ENCODE measurements at regions not wholly inside any gene's neighbourhood (a gene's known extent, or its start where the extent isn't known, plus 50 kb on each side); places are given as distances from the start of the nearest gene placed in this dataset.

GRCh38 chr10:27599546-27599945 is 95.4 kb downstream of the RAB18 start:
- H3K4me3 ChIP-seq, result no peak overlapping the region
- TF ChIP-seq, protein P1, sequence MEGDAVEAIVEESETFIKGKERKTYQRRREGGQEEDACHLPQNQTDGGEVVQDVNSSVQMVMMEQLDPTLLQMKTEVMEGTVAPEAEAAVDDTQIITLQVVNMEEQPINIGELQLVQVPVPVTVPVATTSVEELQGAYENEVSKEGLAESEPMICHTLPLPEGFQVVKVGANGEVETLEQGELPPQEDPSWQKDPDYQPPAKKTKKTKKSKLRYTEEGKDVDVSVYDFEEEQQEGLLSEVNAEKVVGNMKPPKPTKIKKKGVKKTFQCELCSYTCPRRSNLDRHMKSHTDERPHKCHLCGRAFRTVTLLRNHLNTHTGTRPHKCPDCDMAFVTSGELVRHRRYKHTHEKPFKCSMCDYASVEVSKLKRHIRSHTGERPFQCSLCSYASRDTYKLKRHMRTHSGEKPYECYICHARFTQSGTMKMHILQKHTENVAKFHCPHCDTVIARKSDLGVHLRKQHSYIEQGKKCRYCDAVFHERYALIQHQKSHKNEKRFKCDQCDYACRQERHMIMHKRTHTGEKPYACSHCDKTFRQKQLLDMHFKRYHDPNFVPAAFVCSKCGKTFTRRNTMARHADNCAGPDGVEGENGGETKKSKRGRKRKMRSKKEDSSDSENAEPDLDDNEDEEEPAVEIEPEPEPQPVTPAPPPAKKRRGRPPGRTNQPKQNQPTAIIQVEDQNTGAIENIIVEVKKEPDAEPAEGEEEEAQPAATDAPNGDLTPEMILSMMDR (IDR thresholded peaks at IDR 0.05), result no peak
- no peak overlapping the region for H3K27ac ChIP-seq
- no peak for DNase-seq (ENCODE audit: low spot score in 2 of 2)
- intact Hi-C loops (cut with DNase I), result no loop called here
- no peaks in the 10 kb centered on the region for H3K27me3 ChIP-seq
- no peaks in the 10 kb centered on the region for H3K36me3 ChIP-seq
- H3K9me3 ChIP-seq, result peaks cover 0 to 4% of the 10 kb centered on the region in 2 donors
- no peaks in the 10 kb centered on the region for H3K4me1 ChIP-seq

GRCh38 chr10:27600930-27601329 is 96.8 kb downstream of the RAB18 start:
- TF ChIP-seq, protein P1 (IDR thresholded peaks at IDR 0.05), result no peak
- Histone ChIP-seq H3K36me3 (no peaks in the 10 kb centered on the region), H3K27ac (no peak overlapping the region), H3K4me1 (no peaks in the 10 kb centered on the region), H3K27me3 (no peaks in the 10 kb centered on the region), H3K9me3 (no peaks in the 10 kb centered on the region), H3K4me3 (no peak overlapping the region)
- intact Hi-C loops (cut with DNase I), result no loop called here
- DNase-seq (ENCODE audit: low spot score in 2 of 2), result no peak

GRCh38 chr10:27601503-27601902 is 97.4 kb downstream of the RAB18 start:
- H3K4me1 ChIP-seq, result no peaks in the 10 kb centered on the region
- no peaks in the 10 kb centered on the region for H3K36me3 ChIP-seq
- no peak overlapping the region for H3K4me3 ChIP-seq
- TF ChIP-seq, protein P1 (IDR thresholded peaks at IDR 0.05), result no peak
- no peaks in the 10 kb centered on the region for H3K27me3 ChIP-seq
- H3K27ac ChIP-seq, result no peak overlapping the region
- no peaks in the 10 kb centered on the region for H3K9me3 ChIP-seq
- intact Hi-C loops (cut with DNase I), result no loop called here
- DNase-seq (ENCODE audit: low spot score in 2 of 2), result no peak

DNA sequence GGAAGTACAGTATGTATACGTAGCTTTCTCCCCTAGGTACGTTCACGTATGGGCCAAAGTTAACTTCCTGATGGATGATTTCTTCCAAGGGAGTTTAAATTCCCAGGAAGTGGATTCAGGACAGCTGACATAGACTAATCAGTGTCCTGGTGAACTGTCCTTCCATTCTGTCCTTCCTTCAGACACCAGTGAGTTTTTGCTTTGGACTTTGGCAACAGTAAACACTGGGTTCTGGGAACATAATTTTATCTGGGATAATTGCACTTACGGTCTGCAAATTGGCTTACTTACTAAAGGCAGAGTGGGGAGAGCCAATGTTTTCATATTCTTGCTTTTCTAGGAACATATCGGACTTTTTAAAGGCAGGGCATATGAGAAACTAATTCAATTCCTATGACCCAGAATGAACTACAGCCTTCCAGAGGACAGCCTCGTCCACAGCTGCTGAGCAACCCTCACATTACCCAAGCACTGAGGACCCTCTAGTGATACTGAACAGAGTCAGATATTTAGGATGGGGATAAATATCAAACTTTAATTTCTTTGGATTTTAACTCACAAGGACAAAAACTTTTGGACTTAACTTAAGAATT is 97.9 kb downstream of the RAB18 start:
- no peak for DNase-seq (ENCODE audit: low spot score in 2 of 2)
- no peaks in the 10 kb centered on the region for H3K36me3 ChIP-seq
- no peaks in the 10 kb centered on the region for H3K9me3 ChIP-seq
- H3K4me1 ChIP-seq, result no peaks in the 10 kb centered on the region
- TF ChIP-seq, protein P1 (IDR thresholded peaks at IDR 0.05), result no peak
- intact Hi-C loops (cut with DNase I), result no loop called here
- H3K27ac ChIP-seq, result no peak overlapping the region
- H3K4me3 ChIP-seq, result no peak overlapping the region
- H3K27me3 ChIP-seq, result no peaks in the 10 kb centered on the region

GRCh38 chr10:27603104-27603503 is 99.0 kb downstream of the RAB18 start:
- H3K36me3 ChIP-seq, result no peaks in the 10 kb centered on the region
- no peak for DNase-seq (ENCODE audit: low spot score in 2 of 2)
- H3K9me3 ChIP-seq, result no peaks in the 10 kb centered on the region
- TF ChIP-seq, protein P1 (IDR thresholded peaks at IDR 0.05), result no peak
- no peak overlapping the region for H3K27ac ChIP-seq
- H3K4me3 ChIP-seq, result no peak overlapping the region
- H3K27me3 ChIP-seq, result no peaks in the 10 kb centered on the region
- intact Hi-C loops (cut with DNase I), result no loop called here
- no peaks in the 10 kb centered on the region for H3K4me1 ChIP-seq

GRCh38 chr10:27605318-27605717 is 101.2 kb downstream of the RAB18 start:
- TF ChIP-seq, protein P1 (IDR thresholded peaks at IDR 0.05), result no peak
- no peaks in the 10 kb centered on the region for H3K4me1 ChIP-seq

More at GRCh38 chr10:27605318-27605717, 101.2 kb downstream of the RAB18 start:
- H3K27ac ChIP-seq, result no peak overlapping the region
- H3K36me3 ChIP-seq, result no peaks in the 10 kb centered on the region
- H3K4me3 ChIP-seq, result no peak overlapping the region
- DNase-seq (ENCODE audit: low spot score in 2 of 2), result no peak
- no peaks in the 10 kb centered on the region for H3K27me3 ChIP-seq
- no peaks in the 10 kb centered on the region for H3K9me3 ChIP-seq
- intact Hi-C loops (cut with DNase I), result no loop called here
